H54 (cell line): ENCODE measurements at regions not wholly inside any gene's neighbourhood (a gene's known extent, or its start where the extent isn't known, plus 50 kb on each side); places are given as distances from the start of the nearest gene placed in this dataset.
"Not testable (repeated sequence)": the region's sequence is repeated elsewhere in the genome, so short reads cannot be mapped to it uniquely, and the experiment has no call there.

Source experiments
- DNase-seq: peaks from one replicate; pipeline ENCODE4 v3.0.0; 2011; ENCODE audit warnings: low spot score, mixed read lengths; ENCODE audit not compliant: insufficient read length
- FAIRE-seq: peaks from 3 replicates; lab custom pipeline; 2011; peaks lifted over from hg19 to GRCh38; lab: Jason Lieb, UNC
- POLR2A ChIP-seq: IDR thresholded peaks from 2 replicates; pipeline ENCODE4 v1.6.1; 2011; ENCODE audit warnings: low read depth, mild to moderate bottlenecking, low read length

GRCh38 chr12:17878714-17879113 is 211.3 kb downstream of the RERGL start:
- TF ChIP-seq POLR2A = no peak
- DNase-seq (no peak), FAIRE-seq (no peak)

DNA sequence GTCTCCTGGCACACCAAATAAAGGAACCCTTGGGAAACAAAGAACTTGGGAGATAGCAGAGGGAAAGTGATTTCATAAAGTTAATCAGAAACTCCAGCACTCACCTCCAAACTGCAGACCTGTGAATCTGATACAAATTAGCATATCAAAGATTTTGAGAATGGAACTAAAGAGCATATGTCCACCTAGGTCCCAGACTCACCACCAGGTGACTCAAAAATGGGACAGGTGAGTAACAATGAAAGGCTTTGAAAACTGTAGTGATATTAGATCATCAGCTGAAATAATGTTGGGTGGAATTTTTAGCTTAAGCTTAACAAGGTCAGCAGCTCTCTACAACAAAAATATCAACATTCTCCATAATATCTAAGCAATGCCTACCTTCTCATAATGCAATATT is 214.8 kb downstream of the RERGL start:
- no peak for DNase-seq
- FAIRE-seq = no peak
- no peak for TF ChIP-seq POLR2A

DNA sequence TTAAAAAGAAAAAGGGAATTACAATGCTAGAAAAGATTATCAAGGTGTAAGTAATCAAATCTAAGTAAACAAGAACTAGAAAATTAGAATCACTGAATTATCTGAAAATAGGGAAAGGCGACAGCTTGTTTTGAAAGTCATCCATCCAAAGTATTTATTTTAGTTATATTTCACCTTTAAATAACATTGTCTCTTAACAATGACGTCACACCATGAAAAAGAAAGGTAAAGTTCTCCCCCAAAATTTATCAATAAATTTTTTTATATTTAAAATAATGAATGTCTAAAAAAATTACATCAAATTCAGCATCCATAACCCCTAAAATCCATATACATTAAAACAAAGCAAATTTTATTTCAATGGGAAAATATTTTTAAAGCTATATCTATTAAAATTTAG is 223.2 kb downstream of the RERGL start:
- no peak for TF ChIP-seq POLR2A
- no peak for DNase-seq
- FAIRE-seq = no peak

DNA sequence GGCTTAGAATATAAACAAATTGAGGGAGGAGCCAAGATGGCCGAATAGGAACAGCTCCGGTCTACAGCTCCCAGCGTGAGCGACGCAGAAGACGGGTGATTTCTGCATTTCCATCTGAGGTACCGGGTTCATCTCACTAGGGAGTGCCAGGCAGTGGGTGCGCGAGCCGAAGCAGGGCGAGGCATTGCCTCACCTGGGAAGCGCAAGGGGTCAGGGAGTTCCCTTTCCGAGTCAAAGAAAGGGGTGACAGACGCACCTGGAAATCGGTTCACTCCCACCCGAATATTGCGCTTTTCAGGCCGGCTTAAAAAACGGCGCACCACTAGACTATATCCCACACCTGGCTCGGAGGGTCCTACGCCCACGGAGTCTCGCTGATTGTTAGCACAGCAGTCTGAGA is 234.4 kb downstream of the RERGL start:
- DNase-seq, FAIRE-seq: not testable (repeated sequence)

DNA sequence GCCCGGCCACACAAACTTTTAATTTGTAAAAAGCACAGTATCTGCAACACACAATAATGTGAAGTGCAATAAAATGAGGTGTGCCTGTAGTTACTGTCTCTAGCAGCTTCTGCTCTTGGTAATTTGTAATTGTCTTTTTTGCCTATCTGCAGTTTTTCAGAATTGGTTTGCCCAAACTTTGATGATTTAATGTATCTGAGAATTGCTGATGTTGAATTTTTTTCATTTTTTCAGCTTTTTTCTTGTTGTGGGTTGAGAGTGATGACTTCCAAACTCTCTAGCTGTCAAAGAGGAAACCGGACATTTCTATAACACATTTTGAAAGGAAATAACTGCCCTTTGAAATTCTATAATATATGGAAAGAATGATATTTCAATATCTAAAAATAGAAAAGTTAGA is 236.9 kb downstream of the RERGL start:
- FAIRE-seq (no peak), DNase-seq (no peak)
- no peak for TF ChIP-seq POLR2A

GRCh38 chr12:17841496-17841895 is 248.5 kb downstream of the RERGL start:
- FAIRE-seq = no peak
- no peak for TF ChIP-seq POLR2A

GRCh38 chr12:17829813-17830212 is 260.2 kb downstream of the RERGL start:
- no peak for TF ChIP-seq POLR2A
- FAIRE-seq (no peak), DNase-seq (no peak)

More at GRCh38 chr12:17841496-17841895, 248.5 kb downstream of the RERGL start:
- no peak for DNase-seq

DNA sequence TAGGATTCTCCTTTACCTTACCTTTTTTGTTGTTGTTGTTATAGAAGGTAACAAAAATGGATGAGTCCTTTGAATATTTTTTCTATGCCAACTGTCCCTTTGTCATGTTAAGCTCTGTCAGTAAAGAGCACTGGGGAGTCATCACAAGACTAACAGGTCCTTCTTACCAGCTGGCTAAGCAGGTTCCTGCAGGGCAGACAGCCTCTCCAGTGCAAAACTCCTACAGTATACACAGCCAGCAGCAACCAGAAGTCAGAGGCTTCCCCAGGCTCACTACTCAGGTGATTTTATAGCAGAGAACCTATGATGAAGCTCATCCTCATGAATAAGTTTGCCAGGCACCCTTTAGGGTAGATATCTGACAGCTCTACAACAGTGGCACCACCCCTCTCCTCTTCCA is 271.1 kb downstream of the RERGL start:
- TF ChIP-seq POLR2A = no peak
- FAIRE-seq = no peak
- DNase-seq = no peak

GRCh38 chr12:17810399-17810798 is 279.6 kb downstream of the RERGL start:
- no peak for TF ChIP-seq POLR2A
- no peak for DNase-seq
- no peak for FAIRE-seq

DNA sequence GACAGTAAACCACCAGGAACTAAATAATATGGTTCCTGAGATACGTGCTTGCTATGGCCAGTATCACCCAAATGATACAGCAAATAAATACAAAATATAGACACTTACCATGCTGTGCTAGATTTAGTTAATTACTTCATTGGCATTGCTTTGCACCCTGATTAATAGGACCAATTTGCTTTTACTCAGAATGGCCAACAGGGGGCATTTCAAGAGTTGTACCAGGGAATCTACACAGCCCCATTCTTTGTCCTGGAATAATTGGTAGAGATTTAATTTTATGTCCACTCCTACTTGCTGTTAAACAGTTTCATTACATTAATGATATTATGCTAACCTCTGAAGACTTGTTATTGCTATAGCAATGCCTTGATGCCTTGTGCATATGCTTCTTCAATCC is 280.8 kb downstream of the RERGL start:
- FAIRE-seq (no peak), DNase-seq (no peak)
- no peak for TF ChIP-seq POLR2A

- no peak for DNase-seq
- no peak for TF ChIP-seq POLR2A
- FAIRE-seq = no peak
Observed at GRCh38 chr12:17802657-17803641, 287.0 kb downstream of the RERGL start.

DNA sequence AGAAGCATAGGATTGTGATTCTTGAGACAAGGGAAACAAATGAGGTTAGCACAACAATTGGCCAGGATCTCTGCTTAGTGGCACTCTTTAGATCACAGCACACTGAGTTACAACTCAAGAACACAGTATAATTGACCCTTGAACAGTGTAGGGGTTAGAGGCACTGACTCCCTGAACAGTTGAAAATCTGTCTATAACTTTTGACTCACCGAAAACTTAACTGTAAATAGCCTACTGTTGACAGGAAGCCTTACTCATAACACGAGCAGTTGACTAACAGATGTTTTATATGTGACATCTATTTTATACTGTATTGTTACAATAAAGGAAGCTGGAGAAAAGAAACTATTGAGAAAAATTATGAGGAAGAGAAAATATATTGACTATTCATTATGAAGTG is 296.1 kb downstream of the RERGL start:
- FAIRE-seq = peak; percentile 77
- DNase-seq = no peak
- TF ChIP-seq POLR2A = no peak

DNA sequence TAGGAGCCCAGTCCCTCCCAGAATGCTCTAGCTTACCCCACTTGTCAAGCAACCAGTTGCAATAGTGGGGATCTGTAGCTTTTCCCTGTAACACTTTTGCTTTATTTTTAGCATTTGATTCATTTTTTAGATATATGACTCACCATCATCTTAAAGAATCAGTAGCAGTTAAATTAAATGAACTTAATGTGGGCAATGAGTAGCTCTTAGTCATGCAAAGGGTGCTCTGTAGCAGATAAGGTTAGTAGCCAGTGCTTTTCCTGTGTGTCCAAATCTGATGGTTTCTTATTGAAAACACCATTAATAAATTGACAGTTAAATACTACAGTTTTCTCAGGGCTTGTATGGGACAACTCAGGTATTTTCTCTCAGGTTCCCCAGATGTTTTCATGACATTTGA is 311.8 kb downstream of the RERGL start:
- TF ChIP-seq POLR2A = no peak
- FAIRE-seq (no peak), DNase-seq (no peak)

DNA sequence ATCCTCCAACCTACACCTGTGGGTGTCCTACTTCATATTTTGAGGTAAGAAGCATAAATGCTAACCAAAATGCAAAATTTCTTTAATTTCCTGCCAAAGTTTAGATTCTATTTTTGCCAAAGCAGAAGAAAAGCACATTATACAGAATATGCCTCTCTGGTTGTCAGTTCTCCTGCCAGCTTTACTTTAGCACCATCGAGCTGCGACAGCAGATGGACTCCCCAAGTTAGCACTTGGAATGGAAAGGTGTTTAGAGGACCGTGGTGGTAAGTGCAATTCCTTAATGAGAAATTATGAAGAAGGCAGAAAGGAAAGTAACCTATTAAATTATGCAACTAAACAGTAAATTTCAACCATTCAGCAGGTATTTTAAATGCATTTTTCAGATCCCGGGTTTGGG is 326.6 kb downstream of the RERGL start:
- no peak for FAIRE-seq
- DNase-seq = no peak
- no peak for TF ChIP-seq POLR2A

DNA sequence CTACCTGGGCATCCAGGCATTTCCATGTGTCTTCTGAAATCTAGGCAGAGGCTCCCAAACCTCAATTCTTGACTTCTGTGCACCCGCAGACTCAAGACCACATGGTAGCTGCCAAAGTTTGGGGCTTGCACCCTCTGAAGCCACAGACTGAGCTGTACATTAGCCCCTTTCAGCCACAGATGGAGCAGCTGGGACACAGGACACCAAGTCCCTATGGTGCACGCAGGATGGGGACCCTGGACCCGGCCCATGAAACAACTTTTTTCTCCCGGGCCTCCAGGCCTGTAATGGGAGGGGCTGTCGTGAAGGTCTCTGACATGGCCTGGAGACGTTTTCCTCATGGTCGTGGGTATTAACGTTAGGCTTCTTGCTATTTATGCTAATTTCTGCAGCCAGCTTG is 330.0 kb downstream of the RERGL start:
- TF ChIP-seq POLR2A = no peak
- FAIRE-seq (no peak), DNase-seq (no peak)
